ENCODE measurements at regions not wholly inside any gene's neighbourhood (a gene's known extent, or its start where the extent isn't known, plus 50 kb on each side); places are given as distances from the start of the nearest gene placed in this dataset.
"Not testable (repeated sequence)": the region's sequence is repeated elsewhere in the genome, so short reads cannot be mapped to it uniquely, and the experiment has no call there.

DNA sequence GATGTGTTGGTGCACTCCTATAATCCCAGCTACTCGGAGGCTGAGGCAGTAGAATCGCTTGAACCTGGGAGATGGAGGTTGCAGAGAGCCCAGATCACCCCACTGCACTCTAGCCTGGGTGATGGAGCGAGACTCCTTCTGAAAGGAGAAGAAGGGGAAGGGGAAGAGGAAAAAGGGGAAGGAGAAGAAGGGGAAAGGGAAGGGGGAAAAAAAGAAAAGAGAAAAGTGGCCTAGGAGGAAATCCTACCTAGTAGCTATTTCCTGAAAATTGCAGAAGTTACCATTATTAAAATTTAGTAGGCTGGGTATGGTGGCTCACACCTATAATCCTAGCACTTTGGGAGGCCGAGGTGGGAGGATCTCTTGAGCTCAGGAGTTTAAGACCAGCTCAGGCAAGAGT is 67.4 kb downstream of the ARRDC3 start:
- Histone ChIP-seq H3K4me3 (ENCODE audit: low read depth, low read length) (no peak overlapping the region), H3K27me3 (ENCODE audit: control insufficient read depth, insufficient read depth, low read length) (no peaks in the 10 kb centered on the region), H3K36me3 (ENCODE audit: control insufficient read depth, insufficient read depth, low read length) (no peaks in the 10 kb centered on the region)
- no peak for DNase-seq (ENCODE audit: low read depth)
- TF ChIP-seq, protein P1, sequence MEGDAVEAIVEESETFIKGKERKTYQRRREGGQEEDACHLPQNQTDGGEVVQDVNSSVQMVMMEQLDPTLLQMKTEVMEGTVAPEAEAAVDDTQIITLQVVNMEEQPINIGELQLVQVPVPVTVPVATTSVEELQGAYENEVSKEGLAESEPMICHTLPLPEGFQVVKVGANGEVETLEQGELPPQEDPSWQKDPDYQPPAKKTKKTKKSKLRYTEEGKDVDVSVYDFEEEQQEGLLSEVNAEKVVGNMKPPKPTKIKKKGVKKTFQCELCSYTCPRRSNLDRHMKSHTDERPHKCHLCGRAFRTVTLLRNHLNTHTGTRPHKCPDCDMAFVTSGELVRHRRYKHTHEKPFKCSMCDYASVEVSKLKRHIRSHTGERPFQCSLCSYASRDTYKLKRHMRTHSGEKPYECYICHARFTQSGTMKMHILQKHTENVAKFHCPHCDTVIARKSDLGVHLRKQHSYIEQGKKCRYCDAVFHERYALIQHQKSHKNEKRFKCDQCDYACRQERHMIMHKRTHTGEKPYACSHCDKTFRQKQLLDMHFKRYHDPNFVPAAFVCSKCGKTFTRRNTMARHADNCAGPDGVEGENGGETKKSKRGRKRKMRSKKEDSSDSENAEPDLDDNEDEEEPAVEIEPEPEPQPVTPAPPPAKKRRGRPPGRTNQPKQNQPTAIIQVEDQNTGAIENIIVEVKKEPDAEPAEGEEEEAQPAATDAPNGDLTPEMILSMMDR (IDR thresholded peaks at IDR 0.05; ENCODE audit: insufficient read depth, low read length, poor library complexity, severe bottlenecking) = no peak

DNA sequence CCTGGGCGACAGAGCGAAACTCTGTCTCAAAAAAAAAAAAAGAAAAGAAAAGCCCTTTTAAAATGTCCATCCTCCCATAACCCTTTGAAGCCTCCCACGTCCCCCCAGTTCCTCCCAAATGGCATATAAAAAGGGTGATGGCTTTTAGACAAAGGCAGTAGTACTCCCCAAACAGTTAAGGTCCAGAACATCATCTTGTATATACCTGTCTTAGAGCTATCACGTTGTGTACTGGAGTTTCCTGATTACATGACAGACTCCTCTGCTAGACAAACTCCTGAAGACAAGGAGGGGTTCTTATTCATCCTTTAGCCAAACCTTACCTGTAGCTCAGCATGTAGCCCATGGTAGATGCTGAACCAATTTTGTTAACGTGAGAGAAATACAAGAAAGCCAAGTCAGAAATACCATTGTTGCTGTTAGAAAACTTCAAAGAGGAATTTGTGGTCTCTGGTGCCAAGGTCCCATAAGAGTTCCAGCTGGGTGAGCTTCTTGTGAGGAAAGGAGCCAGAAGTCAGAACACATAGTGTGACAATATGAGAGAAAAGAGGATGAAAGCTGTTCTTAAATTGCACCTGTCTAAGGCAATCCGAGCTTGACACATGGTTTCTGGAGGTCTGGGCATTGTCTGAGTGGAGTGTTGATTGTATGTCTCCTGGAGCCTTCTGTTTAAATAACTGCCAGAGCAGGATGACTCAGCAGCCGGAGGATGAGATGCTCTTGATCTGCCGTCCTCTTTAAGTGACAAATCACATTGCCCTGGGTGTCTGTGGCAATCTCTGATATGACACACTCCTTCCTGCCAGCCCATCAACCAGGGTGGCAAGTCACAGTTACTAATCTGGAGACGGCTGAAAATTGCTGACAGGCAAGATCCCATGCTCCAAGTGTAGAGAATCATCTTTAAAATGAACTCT is 69.1 kb downstream of the ARRDC3 start:
- Histone ChIP-seq H3K4me3 (ENCODE audit: low read depth, low read length) (no peak overlapping the region), H3K36me3 (ENCODE audit: control insufficient read depth, insufficient read depth, low read length) (no peaks in the 10 kb centered on the region), H3K27me3 (ENCODE audit: control insufficient read depth, insufficient read depth, low read length) (no peaks in the 10 kb centered on the region)
- DNase-seq (ENCODE audit: low read depth) = peak; percentile 95
- TF ChIP-seq, protein P1 (IDR thresholded peaks at IDR 0.05; ENCODE audit: insufficient read depth, low read length, poor library complexity, severe bottlenecking) = no peak

DNA sequence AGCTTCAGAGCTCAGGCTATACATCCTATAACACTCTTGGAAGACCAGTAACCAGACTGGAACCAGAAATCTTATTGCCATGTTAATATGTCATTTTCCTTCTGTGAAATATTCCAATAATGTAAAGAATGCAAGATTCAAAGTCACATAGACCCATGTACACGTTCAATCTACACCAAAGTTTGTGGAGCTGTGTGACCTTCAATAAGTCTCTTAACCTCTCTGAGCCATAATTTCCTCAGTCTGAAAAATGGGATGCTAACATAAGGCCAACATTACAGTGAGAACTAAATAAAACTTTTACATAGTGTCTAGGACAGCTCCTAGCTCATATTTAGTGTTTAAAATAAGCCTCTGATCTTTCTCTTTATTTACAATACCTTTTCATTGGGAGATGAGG is 70.4 kb downstream of the ARRDC3 start:
- DNase-seq (ENCODE audit: low read depth) = no peak
- H3K36me3 ChIP-seq (ENCODE audit: control insufficient read depth, insufficient read depth, low read length) = no peaks in the 10 kb centered on the region
- no peak overlapping the region for H3K4me3 ChIP-seq (ENCODE audit: low read depth, low read length)
- TF ChIP-seq, protein P1 (IDR thresholded peaks at IDR 0.05; ENCODE audit: insufficient read depth, low read length, poor library complexity, severe bottlenecking) = no peak
- H3K27me3 ChIP-seq (ENCODE audit: control insufficient read depth, insufficient read depth, low read length) = no peaks in the 10 kb centered on the region

DNA sequence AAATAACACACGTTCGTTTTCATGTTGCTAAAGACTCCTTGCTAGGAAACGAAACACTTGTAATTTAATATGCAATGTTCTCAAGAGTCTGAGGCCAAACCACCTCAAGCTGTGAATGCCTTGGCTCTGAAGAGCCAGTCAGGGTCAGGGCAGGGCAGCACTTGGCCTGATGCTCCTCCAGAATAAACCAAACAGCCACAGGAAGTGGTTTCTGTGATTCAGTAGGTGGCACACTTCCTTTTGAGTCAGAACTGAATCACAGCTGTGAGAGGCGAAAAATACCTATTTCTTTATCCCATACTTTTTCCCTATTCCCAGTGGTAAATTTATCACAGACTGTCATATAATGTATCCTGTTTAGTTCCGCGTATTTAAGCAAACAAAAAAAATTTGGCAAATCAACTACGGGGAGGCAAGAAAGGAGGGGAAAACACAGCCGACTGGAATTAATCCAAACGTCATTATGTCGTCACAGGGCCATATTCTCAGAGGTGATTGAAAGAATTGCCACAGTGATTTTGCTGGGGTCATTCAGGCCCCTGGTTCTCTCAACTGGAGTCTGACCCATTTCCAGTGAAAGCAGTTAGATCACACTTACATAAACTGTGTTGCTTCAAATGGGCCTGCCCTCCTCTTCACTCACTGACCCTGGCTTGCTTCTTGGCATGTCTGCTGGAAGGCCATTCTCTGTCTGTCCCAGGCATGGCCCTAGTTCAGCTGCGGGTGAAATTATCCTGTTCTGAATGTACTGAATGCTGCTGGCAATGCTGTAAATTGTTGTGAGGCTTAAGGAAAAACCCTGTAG is 71.2 kb downstream of the ARRDC3 start:
- DNase-seq (ENCODE audit: low read depth) = peak; percentile 96
- Histone ChIP-seq H3K36me3 (ENCODE audit: control insufficient read depth, insufficient read depth, low read length) (no peaks in the 10 kb centered on the region), H3K27me3 (ENCODE audit: control insufficient read depth, insufficient read depth, low read length) (no peaks in the 10 kb centered on the region), H3K4me3 (ENCODE audit: low read depth, low read length) (no peak overlapping the region)
- TF ChIP-seq, protein P1 (IDR thresholded peaks at IDR 0.05; ENCODE audit: insufficient read depth, low read length, poor library complexity, severe bottlenecking) = no peak

DNA sequence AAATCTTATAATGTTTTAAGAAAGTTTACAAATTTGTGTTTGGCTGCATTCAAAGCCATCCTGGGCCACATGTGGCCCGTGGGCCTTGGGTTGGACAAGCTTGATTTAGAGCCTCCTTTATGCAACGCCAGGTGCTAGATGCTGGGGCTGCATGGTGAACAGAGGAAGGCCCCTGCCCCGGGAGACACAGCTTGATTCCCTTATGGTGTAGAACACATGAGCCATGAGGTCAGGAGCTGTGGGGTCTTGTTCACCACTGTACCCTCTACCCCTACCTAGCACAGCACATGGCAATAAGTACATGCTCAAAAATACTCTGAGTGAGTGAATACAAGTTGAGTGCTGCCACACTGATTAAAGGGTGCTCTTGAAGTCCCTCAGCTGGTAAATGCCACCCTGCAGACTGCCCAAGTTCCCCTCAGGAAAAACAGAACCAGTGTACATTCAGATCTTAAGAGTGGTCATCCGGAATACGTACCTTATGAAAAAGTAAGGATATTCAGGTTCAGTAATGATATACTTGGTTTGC is 71.9 kb downstream of the ARRDC3 start:
- Histone ChIP-seq H3K27me3 (ENCODE audit: control insufficient read depth, insufficient read depth, low read length) (no peaks in the 10 kb centered on the region), H3K36me3 (ENCODE audit: control insufficient read depth, insufficient read depth, low read length) (no peaks in the 10 kb centered on the region), H3K4me3 (ENCODE audit: low read depth, low read length) (no peak overlapping the region)
- DNase-seq (ENCODE audit: low read depth) = no peak
- TF ChIP-seq, protein P1 (IDR thresholded peaks at IDR 0.05; ENCODE audit: insufficient read depth, low read length, poor library complexity, severe bottlenecking) = no peak

DNA sequence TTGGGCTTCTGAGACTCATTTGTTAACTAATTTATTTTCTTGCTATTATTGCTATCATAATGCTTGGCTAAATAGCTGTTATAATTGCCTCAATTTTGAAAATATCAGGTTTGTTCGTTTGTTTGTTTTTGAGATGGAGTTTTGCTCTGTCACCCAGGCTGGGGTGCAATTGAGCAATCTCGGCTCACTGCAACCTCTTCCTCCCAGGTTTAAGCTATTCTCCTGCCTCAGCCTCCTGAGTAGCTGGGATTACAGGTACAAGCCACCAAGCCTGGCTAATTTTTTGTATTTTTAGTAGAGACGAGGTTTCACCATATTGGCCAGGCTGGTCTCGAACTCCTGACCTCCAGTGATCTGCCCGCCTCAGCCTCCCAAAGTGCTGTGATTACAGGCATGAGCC is 75.0 kb downstream of the ARRDC3 start:
- H3K4me3 ChIP-seq (ENCODE audit: low read depth, low read length); DNase-seq (ENCODE audit: low read depth); H3K27me3 ChIP-seq (ENCODE audit: control insufficient read depth, insufficient read depth, low read length); H3K36me3 ChIP-seq (ENCODE audit: control insufficient read depth, insufficient read depth, low read length): not testable (repeated sequence)

All from kidney epithelial cell (primary cell).